Endothelial cell of umbilical vein (primary cell): ENCODE measurements at regions not wholly inside any gene's neighbourhood (a gene's known extent, or its start where the extent isn't known, plus 50 kb on each side); places are given as distances from the start of the nearest gene placed in this dataset.

Experiments
- BruUV-seq: library from RNA; stranded (reverse); fragments of 400-500 nt; replicated peaks from 2 replicates; lab custom pipeline; 2021; lab: Mats Ljungman, UMichigan
- CTCF ChIA-PET: fragments of 300-600, 350-600 bp; sonication (Branson Sonifier 250); formaldehyde crosslinking; loops from one replicate; lab custom pipeline; 2021; ENCODE audit warnings: antibody characterized with exemption, inconsistent platforms; lab: Charles Lee
- POLR2A ChIA-PET: fragments of 300-600, 350-600 bp; sonication (Branson Sonifier 250); formaldehyde crosslinking; loops from one replicate; lab custom pipeline; 2021; ENCODE audit warnings: antibody characterized with exemption, inconsistent platforms; lab: Charles Lee
- DNase-seq: peaks from one replicate; pipeline ENCODE4 v3.0.0-alpha.2; 2011; ENCODE audit warnings: low read depth, low spot score
- FAIRE-seq: peaks from 2 replicates; lab custom pipeline; 2011; peaks lifted over from hg19 to GRCh38; lab: Jason Lieb, UNC
- H2AFZ ChIP-seq: 2 replicates; pipeline ENCODE4 v1.6.0; 2012; ENCODE audit warnings: low read depth, low read length, control low read depth, inconsistent platforms
- H3K27ac ChIP-seq: 2 replicates; pipeline ENCODE4 v1.5.1; 2011; ENCODE audit warnings: low read depth, mild to moderate bottlenecking, control low read depth, low read length, moderate library complexity; ENCODE audit not compliant: insufficient read depth
- H3K27me3 ChIP-seq, 2 experiments: 2 replicates each; pipeline versions ENCODE4 v1.6.0 to v1.6.1; 2011; ENCODE audit warnings: low read length in 2 of 2, mixed read lengths in 1 of 2; ENCODE audit not compliant: control insufficient read depth in 2 of 2, insufficient read depth in 2 of 2
- H3K36me3 ChIP-seq, 2 experiments: 2 replicates in 1 of 2; 3 replicates in 1 of 2; pipeline ENCODE4 v1.5.1; 2011; ENCODE audit warnings: low read length in 2 of 2, mild to moderate bottlenecking in 1 of 2, moderate library complexity in 1 of 2; ENCODE audit not compliant: control insufficient read depth in 2 of 2, insufficient read depth in 2 of 2; ENCODE audit errors: extremely low read depth in 1 of 2
- H3K4me1 ChIP-seq: 3 replicates; pipeline ENCODE4 v1.5.1; 2011; ENCODE audit warnings: mild to moderate bottlenecking, low read length; ENCODE audit not compliant: control insufficient read depth, insufficient read depth; ENCODE audit errors: extremely low read depth
- H3K4me2 ChIP-seq: 2 replicates; pipeline ENCODE4 v1.6.1; 2011; ENCODE audit warnings: low read length, control low read depth, mixed read lengths; ENCODE audit not compliant: insufficient read depth
- H3K4me3 ChIP-seq, 3 experiments: fragments of 200-600 bp in 1 of 3; sonication (generic), shearing (Covaris generic) in 1 of 3; replicated peaks in 1 of 3; 2 replicates each; pipeline ENCODE4 v1.5.1; 2011 to 2016; ENCODE audit warnings: control low read depth in 3 of 3, low read length in 3 of 3, mild to moderate bottlenecking in 2 of 3, inconsistent platforms in 1 of 3, low read depth in 1 of 3, moderate library complexity in 1 of 3; ENCODE audit not compliant: insufficient read depth in 1 of 3
- H3K79me2 ChIP-seq: 2 replicates; pipeline ENCODE4 v1.6.0; 2012; ENCODE audit warnings: low read length, inconsistent platforms; ENCODE audit not compliant: control insufficient read depth, insufficient read depth
- H3K9ac ChIP-seq: replicated peaks from 2 replicates; pipeline ENCODE3; 2011; ENCODE audit warnings: low read length, control low read depth; ENCODE audit not compliant: insufficient read depth; ENCODE audit errors: extremely low read depth
- H3K9me1 ChIP-seq: replicated peaks from 3 replicates; pipeline ENCODE4 v1.6.0; 2011; ENCODE audit warnings: mild to moderate bottlenecking, low read length; ENCODE audit not compliant: control insufficient read depth, insufficient read depth; ENCODE audit errors: extremely low read depth
- H3K9me3 ChIP-seq: replicated peaks from 2 replicates; pipeline ENCODE4 v1.5.1; 2012; ENCODE audit warnings: low read length, inconsistent platforms; ENCODE audit not compliant: control insufficient read depth, insufficient read depth
- H4K20me1 ChIP-seq: replicated peaks from 2 replicates; pipeline ENCODE3; 2011; ENCODE audit warnings: mild to moderate bottlenecking, low read length; ENCODE audit not compliant: control insufficient read depth, insufficient read depth; ENCODE audit errors: extremely low read depth
- CTCF ChIP-seq, 2 donors: IDR thresholded peaks; 1 replicate in 1 of 2; 2 replicates in 1 of 2; pipeline ENCODE4 v1.5.1; 2011; ENCODE audit warnings: low read length in 2 of 2, mild to moderate bottlenecking in 2 of 2, moderate library complexity in 2 of 2, control low read depth in 1 of 2, inconsistent platforms in 1 of 2, low read depth in 1 of 2; ENCODE audit not compliant: insufficient read depth in 1 of 2; ENCODE audit errors: extremely low read depth in 1 of 2
- EZH2 ChIP-seq: IDR thresholded peaks from 2 replicates; pipeline ENCODE4 v1.6.1; 2012; ENCODE audit warnings: borderline replicate concordance, low read depth, mild to moderate bottlenecking, moderate library complexity, low read length, inconsistent platforms; ENCODE audit not compliant: severe bottlenecking
- FOS ChIP-seq: IDR thresholded peaks from 2 replicates; pipeline ENCODE4 v1.6.1; 2011; ENCODE audit warnings: mild to moderate bottlenecking, low read length, moderate library complexity, borderline replicate concordance; ENCODE audit not compliant: insufficient read depth
- GATA2 ChIP-seq: IDR thresholded peaks from 2 replicates; pipeline ENCODE4 v1.7.0; 2011; ENCODE audit warnings: low read depth, mild to moderate bottlenecking, moderate library complexity, mixed read lengths, low read length; ENCODE audit not compliant: insufficient read length, insufficient read depth
- JUN ChIP-seq: IDR thresholded peaks from 2 replicates; pipeline ENCODE4 v1.6.1; 2011; ENCODE audit warnings: borderline replicate concordance, low read depth; ENCODE audit not compliant: insufficient read length, insufficient read depth
- MAX ChIP-seq: IDR thresholded peaks from 2 replicates; pipeline ENCODE4 v1.6.1; 2011; ENCODE audit not compliant: insufficient read depth, insufficient read length
- MYC ChIP-seq: IDR thresholded peaks from one replicate; pipeline ENCODE4 v1.6.1; 2011; ENCODE audit warnings: mild to moderate bottlenecking, low read depth, low read length
- POLR2A ChIP-seq: IDR thresholded peaks from 2 replicates; pipeline ENCODE4 v1.6.1; 2012; ENCODE audit warnings: low read depth, mild to moderate bottlenecking, control low read depth, low read length
- POLR2AphosphoS5 ChIP-seq: IDR thresholded peaks from 2 replicates; pipeline ENCODE4 v1.6.1; 2012; ENCODE audit warnings: low read depth, mild to moderate bottlenecking, control low read depth, low read length, moderate library complexity; ENCODE audit not compliant: insufficient read depth
- dilution Hi-C: fragments of 300-500 bp; cut with MboI; formaldehyde crosslinking; loops from one replicate; pipeline ENCODE4 v1.15.0; 2019; ENCODE audit warnings: low sequenced_read_pairs; ENCODE audit not compliant: extremely low pct_ligation_motif_present
- intact Hi-C: fragments of 100-400 bp; cut with micrococcal nuclease; formaldehyde crosslinking; loops from one replicate; pipeline ENCODE4 v1.10.0; 2022

GRCh38 chr11:109133159-109133558 is 288.8 kb upstream of the C11orf87 start:
- Histone ChIP-seq H3K4me3 (no peak overlapping the region), H3K9ac (no peak overlapping the region), H3K79me2 (no peaks in the 10 kb centered on the region), H3K9me1 (no peaks in the 10 kb centered on the region), H4K20me1 (no peaks in the 10 kb centered on the region), H3K4me2 (no peak overlapping the region), H3K36me3 (no peaks in the 10 kb centered on the region), H3K9me3 (no peaks in the 10 kb centered on the region), H3K4me1 (no peaks in the 10 kb centered on the region), H3K27me3 (no peaks in the 10 kb centered on the region), H3K27ac (no peak overlapping the region), H2AFZ (no peak overlapping the region)
- dilution Hi-C loops, result no loop called here
- FAIRE-seq, result no peak
- ChIA-PET POLR2A (no interaction called here), CTCF (no interaction called here)
- TF ChIP-seq JUN (no peak), CTCF (IDR thresholded peaks at IDR 0.05; ENCODE audit: extremely low read depth in 1 of 2, insufficient read depth in 1 of 2, low read depth in 1 of 2, low read length in 2 of 2) (no peak), MYC (no peak), MAX (no peak), POLR2A (no peak), EZH2 (no peak), FOS (no peak), GATA2 (no peak), POLR2AphosphoS5 (no peak)
- BruUV-seq, result no TSS peak
- DNase-seq, result no peak
- intact Hi-C loops, result no loop called here
